Panc1 (cell line): ENCODE measurements at regions not wholly inside any gene's neighbourhood (a gene's known extent, or its start where the extent isn't known, plus 50 kb on each side); places are given as distances from the start of the nearest gene placed in this dataset.

Experiments used
- CTCF ChIP-seq: fragments of 450-650 bp; IDR thresholded peaks from 2 replicates; pipeline ENCODE4 v1.5.1; 2017; ENCODE audit warnings: mild to moderate bottlenecking
- POLR2AphosphoS5 ChIP-seq: IDR thresholded peaks from 2 replicates; pipeline ENCODE4 v1.6.1; 2012; ENCODE audit warnings: mild to moderate bottlenecking, low read depth, low read length, moderate library complexity
- SIN3A ChIP-seq: IDR thresholded peaks from 2 replicates; pipeline ENCODE4 v1.6.1; 2012; ENCODE audit warnings: low read depth, mild to moderate bottlenecking, low read length, moderate library complexity, borderline replicate concordance; ENCODE audit not compliant: insufficient read depth
- TCF7L2 ChIP-seq: IDR thresholded peaks from 2 replicates; pipeline ENCODE4 v1.6.1; 2011; ENCODE audit warnings: mild to moderate bottlenecking, low read depth, low read length, inconsistent platforms

GRCh38 chr20:51266353-51266752, 243.4 kb upstream of the KCNG1 start:
- no peak for TF ChIP-seq POLR2AphosphoS5
- no peak for TF ChIP-seq CTCF
- TF ChIP-seq TCF7L2, result no peak
- TF ChIP-seq SIN3A, result no peak
